Bronchial epithelial cell (primary cell): ENCODE measurements at regions not wholly inside any gene's neighbourhood (a gene's known extent, or its start where the extent isn't known, plus 50 kb on each side); places are given as distances from the start of the nearest gene placed in this dataset.

ENCODE experiments used
- DNase-seq: peaks from one replicate; pipeline ENCODE4 v3.0.0-alpha.2; 2010; ENCODE audit warnings: low read depth
- FAIRE-seq: peaks from 2 replicates; lab custom pipeline; 2011; peaks lifted over from hg19 to GRCh38; lab: Jason Lieb, UNC
- H3K27me3 ChIP-seq: 2 replicates; pipeline ENCODE4 v1.5.1; 2011; ENCODE audit warnings: low read length; ENCODE audit not compliant: control insufficient read depth, insufficient read depth
- H3K36me3 ChIP-seq: 2 replicates; pipeline ENCODE4 v1.5.1; 2011; ENCODE audit warnings: low read length; ENCODE audit not compliant: control insufficient read depth, insufficient read depth
- H3K4me3 ChIP-seq: 2 replicates; pipeline ENCODE4 v1.5.1; 2011; ENCODE audit warnings: mild to moderate bottlenecking, low read depth, low read length, control low read depth
- TF ChIP-seq, protein P1 (sequence below): IDR thresholded peaks from 2 replicates; pipeline ENCODE4 v1.5.1; 2011; ENCODE audit warnings: mild to moderate bottlenecking, moderate library complexity, low read length, control low read depth, inconsistent platforms; ENCODE audit not compliant: insufficient read depth, severe bottlenecking

DNA sequence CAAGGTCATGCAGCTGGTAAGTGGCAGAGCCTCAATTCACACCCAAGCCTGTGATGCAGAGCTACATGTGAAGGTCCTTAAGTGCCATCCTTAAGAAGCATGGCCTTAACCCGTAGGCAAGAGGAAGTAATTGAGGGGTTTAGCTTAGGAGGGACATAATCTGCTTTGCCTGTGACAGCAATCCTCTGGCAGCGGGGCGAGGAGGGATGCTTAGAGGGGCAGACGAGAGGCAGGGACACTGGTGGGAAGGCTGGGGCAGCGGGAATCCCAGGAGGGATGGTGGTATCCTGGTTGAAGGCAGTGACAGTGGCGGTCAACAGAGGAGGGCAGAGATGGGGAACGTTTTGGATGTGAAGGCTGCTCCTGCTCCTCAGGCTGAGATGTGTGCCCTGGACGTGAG, 88.1 kb downstream of the EFNB1 start:
- Histone ChIP-seq H3K27me3 (no peaks in the 10 kb centered on the region), H3K4me3 (no peak overlapping the region), H3K36me3 (no peaks in the 10 kb centered on the region)
- TF ChIP-seq, protein P1, sequence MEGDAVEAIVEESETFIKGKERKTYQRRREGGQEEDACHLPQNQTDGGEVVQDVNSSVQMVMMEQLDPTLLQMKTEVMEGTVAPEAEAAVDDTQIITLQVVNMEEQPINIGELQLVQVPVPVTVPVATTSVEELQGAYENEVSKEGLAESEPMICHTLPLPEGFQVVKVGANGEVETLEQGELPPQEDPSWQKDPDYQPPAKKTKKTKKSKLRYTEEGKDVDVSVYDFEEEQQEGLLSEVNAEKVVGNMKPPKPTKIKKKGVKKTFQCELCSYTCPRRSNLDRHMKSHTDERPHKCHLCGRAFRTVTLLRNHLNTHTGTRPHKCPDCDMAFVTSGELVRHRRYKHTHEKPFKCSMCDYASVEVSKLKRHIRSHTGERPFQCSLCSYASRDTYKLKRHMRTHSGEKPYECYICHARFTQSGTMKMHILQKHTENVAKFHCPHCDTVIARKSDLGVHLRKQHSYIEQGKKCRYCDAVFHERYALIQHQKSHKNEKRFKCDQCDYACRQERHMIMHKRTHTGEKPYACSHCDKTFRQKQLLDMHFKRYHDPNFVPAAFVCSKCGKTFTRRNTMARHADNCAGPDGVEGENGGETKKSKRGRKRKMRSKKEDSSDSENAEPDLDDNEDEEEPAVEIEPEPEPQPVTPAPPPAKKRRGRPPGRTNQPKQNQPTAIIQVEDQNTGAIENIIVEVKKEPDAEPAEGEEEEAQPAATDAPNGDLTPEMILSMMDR = no peak
- no peak for DNase-seq
- FAIRE-seq = no peak

DNA sequence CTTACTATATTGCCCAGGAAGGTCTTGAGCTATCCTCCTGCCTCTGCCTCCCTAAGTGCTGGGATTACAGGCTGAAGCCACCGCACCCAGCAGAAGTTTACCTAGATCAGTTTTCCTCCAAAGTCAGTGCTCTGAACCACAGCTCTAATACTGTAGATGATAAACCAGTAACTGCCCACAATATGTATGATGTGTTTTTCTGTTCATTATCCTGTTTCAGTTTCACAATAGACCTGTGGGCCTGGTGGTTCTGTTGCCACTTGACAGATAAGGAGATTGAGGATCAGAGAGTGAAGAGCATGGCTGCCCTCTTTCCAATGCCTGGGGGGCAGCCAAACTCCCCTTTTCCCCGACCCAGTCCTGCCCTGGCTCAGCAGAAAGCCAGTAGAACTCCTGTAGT, 87.0 kb downstream of the EFNB1 start:
- Histone ChIP-seq H3K36me3 (no peaks in the 10 kb centered on the region), H3K27me3 (no peaks in the 10 kb centered on the region), H3K4me3 (no peak overlapping the region)
- DNase-seq = no peak
- FAIRE-seq = no peak
- TF ChIP-seq, protein P1 = no peak

DNA sequence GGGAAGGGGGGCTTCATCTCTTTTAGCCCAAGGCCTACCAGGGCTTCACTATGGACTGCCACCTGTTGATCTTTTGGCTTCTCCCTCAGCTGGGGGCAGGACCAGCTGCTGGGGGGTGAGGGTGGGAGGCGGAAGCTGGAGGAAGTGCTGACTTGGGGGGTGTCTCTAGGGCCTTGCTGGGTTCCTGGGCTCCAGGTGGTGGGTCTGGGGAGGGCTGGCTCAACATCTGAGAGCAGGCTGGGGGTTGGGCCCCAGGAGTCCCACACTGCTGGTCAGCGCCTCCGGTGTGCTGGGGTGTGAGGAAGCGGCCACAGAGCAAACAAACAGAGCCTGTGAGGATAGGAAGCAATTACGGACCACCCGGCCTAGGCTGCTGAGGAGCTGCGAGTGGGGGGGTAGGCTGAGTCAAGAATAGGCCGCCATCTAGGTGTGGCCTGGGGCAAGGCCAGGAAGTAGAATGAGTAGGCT, 85.7 kb downstream of the EFNB1 start:
- no peak for FAIRE-seq
- TF ChIP-seq, protein P1 = no peak
- H3K27me3 ChIP-seq = no peaks in the 10 kb centered on the region

DNA sequence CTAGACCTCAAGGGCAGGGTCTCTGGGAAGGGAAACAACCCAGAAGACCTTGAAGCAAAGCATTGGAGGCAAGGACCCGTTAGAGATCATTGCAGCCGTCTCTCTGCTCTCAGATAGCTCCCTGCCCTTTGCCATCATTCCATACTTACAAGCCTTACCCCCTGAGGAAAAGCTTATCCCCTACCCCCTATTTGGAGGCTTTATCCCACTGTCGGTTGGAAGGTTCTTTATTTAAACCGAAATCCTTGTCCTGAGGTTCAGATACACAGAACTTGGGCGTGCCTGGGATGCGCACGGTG, 84.4 kb downstream of the EFNB1 start:
- no peak for FAIRE-seq

More for the DNA sequence above, 85.7 kb downstream of the EFNB1 start:
- DNase-seq = no peak
- H3K4me3 ChIP-seq = no peak overlapping the region
- H3K36me3 ChIP-seq = no peaks in the 10 kb centered on the region

DNA sequence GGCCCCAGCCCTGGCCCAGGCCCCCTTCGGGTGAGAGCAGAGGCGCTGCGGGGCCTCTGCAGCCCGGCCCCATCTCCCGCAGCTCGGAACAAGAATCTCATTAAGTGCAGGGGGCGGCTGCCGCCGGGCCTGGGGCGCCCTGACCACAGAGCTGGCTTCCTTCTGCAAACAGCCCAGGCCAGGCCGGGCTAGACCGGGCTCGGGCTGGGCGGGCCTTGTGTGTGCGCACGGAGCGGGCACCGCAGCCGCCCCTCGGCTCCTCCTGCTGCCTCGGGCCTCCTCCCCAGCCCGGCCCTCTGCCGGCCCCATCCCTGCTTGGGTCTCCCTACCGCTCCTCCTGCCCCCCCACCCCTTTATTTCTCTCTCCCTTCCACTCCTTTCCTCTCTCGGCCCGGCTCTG, 83.3 kb downstream of the EFNB1 start:
- FAIRE-seq = no peak
- no peaks in the 10 kb centered on the region for H3K36me3 ChIP-seq
- TF ChIP-seq, protein P1 = no peak
- H3K27me3 ChIP-seq = no peaks in the 10 kb centered on the region
- H3K4me3 ChIP-seq = no peak overlapping the region
- DNase-seq = no peak

More for the DNA sequence above, 84.4 kb downstream of the EFNB1 start:
- no peaks in the 10 kb centered on the region for H3K36me3 ChIP-seq
- H3K4me3 ChIP-seq = no peak overlapping the region
- TF ChIP-seq, protein P1 = no peak
- DNase-seq = no peak
- H3K27me3 ChIP-seq = no peaks in the 10 kb centered on the region

DNA sequence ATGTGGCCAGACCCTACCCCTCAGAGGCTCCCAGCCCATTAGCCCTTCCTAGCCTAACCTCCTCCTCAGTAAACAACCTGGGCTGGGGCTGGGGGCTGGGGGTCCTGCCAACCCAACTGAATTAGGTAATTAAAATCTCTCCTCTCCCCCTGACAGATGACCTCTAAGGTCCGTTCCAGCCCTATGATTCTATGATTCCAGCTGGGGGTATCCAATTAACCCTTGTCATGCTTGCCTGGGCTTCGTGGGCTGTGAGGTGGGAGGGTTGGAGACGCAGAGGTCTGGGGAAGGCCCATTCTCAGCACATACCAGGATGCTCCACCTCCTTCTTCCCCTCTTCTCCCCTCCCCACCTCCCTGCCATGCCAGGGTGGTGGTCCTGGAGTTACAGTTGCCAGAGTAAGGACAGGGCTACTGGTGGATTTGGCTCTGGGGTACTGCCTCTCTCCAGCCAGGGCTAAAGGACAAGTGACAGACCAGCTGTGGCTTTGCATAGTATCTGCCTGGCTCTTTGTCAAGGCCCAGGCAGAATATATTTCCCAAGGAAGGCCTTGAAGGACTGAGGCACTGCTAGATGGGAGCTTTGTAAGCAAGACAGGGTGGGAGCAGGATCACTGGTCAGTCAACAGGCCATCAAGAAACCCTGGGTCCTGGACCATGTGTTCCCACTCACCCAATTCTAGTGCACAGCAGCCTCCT, 82.1 kb downstream of the EFNB1 start:
- TF ChIP-seq, protein P1 = no peak
- Histone ChIP-seq H3K4me3 (no peak overlapping the region), H3K27me3 (no peaks in the 10 kb centered on the region), H3K36me3 (no peaks in the 10 kb centered on the region)
- no peak for DNase-seq
- no peak for FAIRE-seq
